ENCODE measurements at regions not wholly inside any gene's neighbourhood (a gene's known extent, or its start where the extent isn't known, plus 50 kb on each side); places are given as distances from the start of the nearest gene placed in this dataset.

GRCh38 chr2:147467441-147467840, 377.4 kb upstream of the ACVR2A start:
- DNase-seq, result no peak

GRCh38 chr2:147464737-147465357, 380.0 kb upstream of the ACVR2A start:
- no peak for DNase-seq

- DNase-seq, result no peak
These were observed 380.8 kb upstream of the ACVR2A start for GRCh38 chr2:147463881-147464520.

- no peak for DNase-seq
These were observed 384.7 kb upstream of the ACVR2A start for GRCh38 chr2:147460155-147460554.

- DNase-seq, result no peak
These were observed 388.1 kb upstream of the ACVR2A start for GRCh38 chr2:147456779-147457178.

- DNase-seq, result no peak
These were observed 392.8 kb upstream of the ACVR2A start for GRCh38 chr2:147451902-147452515.

- no peak for DNase-seq
These were observed 393.9 kb upstream of the ACVR2A start for GRCh38 chr2:147450661-147451510.

- no peak for DNase-seq
These were observed 395.4 kb upstream of the ACVR2A start for GRCh38 chr2:147449323-147449991.

GRCh38 chr2:147442816-147443215, 402.0 kb upstream of the ACVR2A start:
- DNase-seq, result no peak

- DNase-seq, result no peak
These were observed 403.6 kb upstream of the ACVR2A start for GRCh38 chr2:147441182-147441581.

GRCh38 chr2:147440734-147441133, 404.1 kb upstream of the ACVR2A start:
- no peak for DNase-seq

- no peak for DNase-seq
These were observed 404.8 kb upstream of the ACVR2A start for GRCh38 chr2:147439986-147440385.

GRCh38 chr2:147438882-147439281, 405.9 kb upstream of the ACVR2A start:
- no peak for DNase-seq

GRCh38 chr2:147433822-147434221, 411.0 kb upstream of the ACVR2A start:
- DNase-seq, result no peak

GRCh38 chr2:147430408-147430807, 414.4 kb upstream of the ACVR2A start:
- no peak for DNase-seq

GRCh38 chr2:147428120-147428747, 416.6 kb upstream of the ACVR2A start:
- no peak for DNase-seq

GRCh38 chr2:147425437-147426029, 419.3 kb upstream of the ACVR2A start:
- DNase-seq, result no peak

- no peak for DNase-seq
These were observed 420.1 kb upstream of the ACVR2A start for GRCh38 chr2:147424766-147425165.

GRCh38 chr2:147420947-147421675, 423.7 kb upstream of the ACVR2A start:
- no peak for DNase-seq

- no peak for DNase-seq
These were observed 424.3 kb upstream of the ACVR2A start for GRCh38 chr2:147420517-147420916.

GRCh38 chr2:147416099-147416498, 428.7 kb upstream of the ACVR2A start:
- DNase-seq, result no peak

Data from skin of body (tissue), 1 donor.